Ovary (tissue), 7 donors: ENCODE measurements at regions not wholly inside any gene's neighbourhood (a gene's known extent, or its start where the extent isn't known, plus 50 kb on each side); places are given as distances from the start of the nearest gene placed in this dataset.

Experiments used
- DNase-seq, 5 donors: peaks; one replicate each; pipeline ENCODE4 v3.0.0-alpha.2; 2019 to 2020
- H3K27ac ChIP-seq, 2 donors: fragments of 200-600 bp; one replicate each; pipeline versions ENCODE4 v1.5.1 to v1.8.0; 2019 to 2022
- H3K27me3 ChIP-seq: fragments of 200-600 bp; one replicate; pipeline ENCODE4 v1.8.0; 2022
- H3K36me3 ChIP-seq: fragments of 200-600 bp; sonication (generic); one replicate; pipeline ENCODE4 v1.5.1; 2019
- H3K4me1 ChIP-seq: one replicate; pipeline ENCODE4 v1.8.1; 2013; ENCODE audit warnings: mild to moderate bottlenecking, moderate library complexity; ENCODE audit not compliant: insufficient read depth
- H3K4me3 ChIP-seq: fragments of 200-600 bp; sonication (generic); one replicate; pipeline ENCODE4 v1.5.1; 2017
- H3K9me3 ChIP-seq, 2 donors: fragments of 200-600 bp in 1 of 2; sonication (generic) in 1 of 2; one replicate each; pipeline versions ENCODE4 v1.5.1 to v1.8.1; 2013 to 2019; ENCODE audit warnings: mild to moderate bottlenecking in 1 of 2, moderate library complexity in 1 of 2
- CTCF ChIP-seq, 3 donors: fragments of 450-650 bp in 2 of 3; fragments of 200-600 bp in 1 of 3; IDR thresholded peaks; one replicate each; pipeline versions ENCODE4 v1.5.1 to v1.8.0; 2016 to 2022; ENCODE audit warnings: antibody characterized with exemption in 3 of 3, mild to moderate bottlenecking in 1 of 3
- EP300 ChIP-seq: sonication (generic); formaldehyde crosslinking; IDR thresholded peaks from one replicate; pipeline ENCODE4 v1.6.1; 2017; ENCODE audit warnings: antibody characterized with exemption
- POLR2A ChIP-seq: fragments of 450-650 bp; IDR thresholded peaks from one replicate; pipeline ENCODE4 v1.6.1; 2017; ENCODE audit warnings: antibody characterized with exemption, mild to moderate bottlenecking, moderate library complexity
- WGBS, 3 donors: extraction: QIAGEN DNeasy Blood & Tissue Kit in 1 of 3; methylation state at CpG; one replicate each; pipeline versions ENCODE4 v1.1.5 to v1.1.7; 2013 to 2017; 5-methylcytosine and 5-hydroxymethylcytosine counted together
- intact Hi-C, 4 donors: fragments of 100-400 bp; cut with DNase I; formaldehyde crosslinking; loops; one replicate each; pipeline versions ENCODE4 v1.11.0 to v1.15.1; 2022 to 2023
- donor health status: DM: no; HTN: no; CAD: no; lungs with moderate emphysema.
- donor health status: DM: no; HTN: no; CAD: no.
- donor health status: Bipolar disorder and iron deficiency.
- donor health status: DM: no; HTN: no; CAD: no.
- donor health status: DM: yes; HTN: yes; CAD: no.

GRCh38 chr6:74971633-74972032 lies 234.2 kb downstream of the COL12A1 start:
- intact Hi-C loops = no loop called here
- no peaks in the 10 kb centered on the region for H3K36me3 ChIP-seq
- DNase-seq = no peak
- H3K4me1 ChIP-seq = no peaks in the 10 kb centered on the region
- H3K27ac ChIP-seq = no peak overlapping the region
- H3K27me3 ChIP-seq = no peaks in the 10 kb centered on the region
- no peak for TF ChIP-seq POLR2A
- TF ChIP-seq EP300 = no peak
- no peak for TF ChIP-seq CTCF (IDR thresholded peaks at IDR 0.05)
- no peaks in the 10 kb centered on the region for H3K9me3 ChIP-seq
- H3K4me3 ChIP-seq = no peak overlapping the region

- no peak overlapping the region for H3K4me3 ChIP-seq
- TF ChIP-seq POLR2A (no peak), CTCF (IDR thresholded peaks at IDR 0.05) (no peak), EP300 (no peak)
- no peaks in the 10 kb centered on the region for H3K9me3 ChIP-seq
- no peak overlapping the region for H3K27ac ChIP-seq
- DNase-seq = no peak
- H3K27me3 ChIP-seq = no peaks in the 10 kb centered on the region
- H3K36me3 ChIP-seq = no peaks in the 10 kb centered on the region
- WGBS, 3 donors = 49 to 56% (median 53%) methylated on average over 4 of the region's 4 CpGs
- intact Hi-C loops = no loop called here
- H3K4me1 ChIP-seq = no peaks in the 10 kb centered on the region
Measured at GRCh38 chr6:74969591-74970267, 236.1 kb downstream of the COL12A1 start.

GRCh38 chr6:74967821-74968220 lies 238.0 kb downstream of the COL12A1 start:
- no peaks in the 10 kb centered on the region for H3K36me3 ChIP-seq
- H3K4me1 ChIP-seq = no peaks in the 10 kb centered on the region
- no peak for DNase-seq
- no peaks in the 10 kb centered on the region for H3K27me3 ChIP-seq
- TF ChIP-seq CTCF (IDR thresholded peaks at IDR 0.05) (no peak), POLR2A (no peak), EP300 (no peak)
- no peaks in the 10 kb centered on the region for H3K9me3 ChIP-seq
- H3K4me3 ChIP-seq = no peak overlapping the region
- WGBS, 3 donors = 91 to 100% (median 97%) methylated on average over 1 of the region's 1 CpG
- intact Hi-C loops = no loop called here
- H3K27ac ChIP-seq = no peak overlapping the region

GRCh38 chr6:74966712-74967111 lies 239.1 kb downstream of the COL12A1 start:
- Histone ChIP-seq H3K9me3 (no peaks in the 10 kb centered on the region), H3K36me3 (no peaks in the 10 kb centered on the region), H3K4me1 (no peaks in the 10 kb centered on the region), H3K4me3 (no peak overlapping the region), H3K27ac (no peak overlapping the region), H3K27me3 (no peaks in the 10 kb centered on the region)
- intact Hi-C loops = no loop called here
- 94 to 97% (median 94%) methylated on average over 2 of the region's 2 CpGs for WGBS, 3 donors
- TF ChIP-seq POLR2A (no peak), EP300 (no peak), CTCF (IDR thresholded peaks at IDR 0.05) (no peak)
- DNase-seq = no peak
